KBM-7 (cell line): ENCODE measurements at regions not wholly inside any gene's neighbourhood (a gene's known extent, or its start where the extent isn't known, plus 50 kb on each side); places are given as distances from the start of the nearest gene placed in this dataset.
"Not testable (repeated sequence)": the region's sequence is repeated elsewhere in the genome, so short reads cannot be mapped to it uniquely, and the experiment has no call there.

Experiments
- DNase-seq: peaks from one replicate; pipeline ENCODE4 v3.0.0-alpha.2; 2015
- in situ Hi-C: fragments of 300-500 bp; cut with MboI; formaldehyde crosslinking; loops from 2 replicates; pipeline ENCODE4 v1.14.3; 2020; ENCODE audit warnings: low sequenced_read_pairs, low pct_unique_long_range_greater_than_20kb, mixed read lengths

GRCh38 chr5:159811712-159812111, 104.6 kb upstream of the ADRA1B start:
- no peak for DNase-seq
- in situ Hi-C loops: no loop called here

GRCh38 chr5:159812759-159813158, 103.5 kb upstream of the ADRA1B start:
- in situ Hi-C loops: not testable (repeated sequence)

GRCh38 chr5:159814222-159814621, 102.1 kb upstream of the ADRA1B start:
- in situ Hi-C loops: no loop called here
- DNase-seq: no peak

More at GRCh38 chr5:159812759-159813158, 103.5 kb upstream of the ADRA1B start:
- DNase-seq: not testable (repeated sequence)

GRCh38 chr5:159814805-159815585, 101.3 kb upstream of the ADRA1B start:
- in situ Hi-C loops: no loop called here
- DNase-seq: no peak

GRCh38 chr5:159817262-159818029, 98.8 kb upstream of the ADRA1B start:
- in situ Hi-C loops: no loop called here
- no peak for DNase-seq

GRCh38 chr5:159819591-159820411, 96.5 kb upstream of the ADRA1B start:
- DNase-seq: no peak
- in situ Hi-C loops: no loop called here

GRCh38 chr5:159820692-159821091, 95.6 kb upstream of the ADRA1B start:
- no peak for DNase-seq
- in situ Hi-C loops: no loop called here

- DNase-seq: no peak
- in situ Hi-C loops: no loop called here
These were observed 94.8 kb upstream of the ADRA1B start for GRCh38 chr5:159821461-159821940.

GRCh38 chr5:159824188-159825161, 91.8 kb upstream of the ADRA1B start:
- DNase-seq: no peak
- in situ Hi-C loops: no loop called here

GRCh38 chr5:159825551-159826051, 90.7 kb upstream of the ADRA1B start:
- in situ Hi-C loops: no loop called here
- DNase-seq: no peak

GRCh38 chr5:159826351-159827214, 89.7 kb upstream of the ADRA1B start:
- in situ Hi-C loops: no loop called here
- DNase-seq: no peak

- no peak for DNase-seq
- in situ Hi-C loops: no loop called here
These were observed 88.4 kb upstream of the ADRA1B start for GRCh38 chr5:159827861-159828260.

- in situ Hi-C loops: no loop called here
- no peak for DNase-seq
These were observed 84.2 kb upstream of the ADRA1B start for GRCh38 chr5:159832073-159832472.

GRCh38 chr5:159833088-159833487, 83.2 kb upstream of the ADRA1B start:
- no peak for DNase-seq
- in situ Hi-C loops: no loop called here

GRCh38 chr5:159833846-159834245, 82.4 kb upstream of the ADRA1B start:
- DNase-seq: no peak
- in situ Hi-C loops: no loop called here

GRCh38 chr5:159835548-159835947, 80.7 kb upstream of the ADRA1B start:
- in situ Hi-C loops: no loop called here

GRCh38 chr5:159836691-159837090, 79.6 kb upstream of the ADRA1B start:
- in situ Hi-C loops: no loop called here
- DNase-seq: no peak

More at GRCh38 chr5:159835548-159835947, 80.7 kb upstream of the ADRA1B start:
- DNase-seq: no peak
